H1 (cell line): ENCODE measurements at regions not wholly inside any gene's neighbourhood (a gene's known extent, or its start where the extent isn't known, plus 50 kb on each side); places are given as distances from the start of the nearest gene placed in this dataset.

Experiments used
- CTCF ChIA-PET: fragments of 300-600 bp; sonication (Branson Sonifier 250); formaldehyde crosslinking; loops from one replicate; lab custom pipeline; 2021; ENCODE audit not compliant: partially characterized antibody; lab: Charles Lee
- POLR2A ChIA-PET: fragments of 300-600 bp; sonication (Branson Sonifier 250); formaldehyde crosslinking; loops from one replicate; lab custom pipeline; 2021; ENCODE audit warnings: inconsistent platforms; ENCODE audit not compliant: partially characterized antibody; lab: Charles Lee
- DNase-seq, 2 experiments: peaks; one replicate each; pipeline versions ENCODE4 v3.0.0 to v3.0.0-alpha.2; 2010 to 2022; ENCODE audit warnings: low spot score in 2 of 2, low read depth in 1 of 2, mixed read lengths in 1 of 2
- FAIRE-seq: peaks from 2 replicates; lab custom pipeline; 2011; peaks lifted over from hg19 to GRCh38; lab: Jason Lieb, UNC
- H2AFZ ChIP-seq: 2 replicates; pipeline ENCODE4 v1.8.1; 2012; ENCODE audit warnings: low read length, inconsistent platforms
- H2AK5ac ChIP-seq: 2 replicates; pipeline ENCODE4 v1.6.1; 2013; ENCODE audit warnings: low read depth, low read length
- H2BK120ac ChIP-seq: replicated peaks from 2 replicates; pipeline ENCODE3; 2013; ENCODE audit warnings: low read depth, low read length, inconsistent platforms
- H2BK12ac ChIP-seq: 2 replicates; pipeline ENCODE4 v1.6.1; 2013; ENCODE audit warnings: low read depth, low read length
- H2BK15ac ChIP-seq: 2 replicates; pipeline ENCODE4 v1.6.1; 2013; ENCODE audit warnings: low read length
- H2BK20ac ChIP-seq: 2 replicates; pipeline ENCODE4 v1.6.1; 2013; ENCODE audit warnings: low read length
- H2BK5ac ChIP-seq: 2 replicates; pipeline ENCODE4 v1.6.1; 2013; ENCODE audit warnings: low read depth, low read length
- H3K14ac ChIP-seq: 2 replicates; pipeline ENCODE4 v1.6.1; 2013; ENCODE audit warnings: inconsistent platforms; ENCODE audit not compliant: insufficient read length
- H3K18ac ChIP-seq: 2 replicates; pipeline ENCODE4 v1.6.1; 2013; ENCODE audit warnings: low read length; ENCODE audit errors: extremely low read depth
- H3K23ac ChIP-seq: 2 replicates; pipeline ENCODE4 v1.6.1; 2013; ENCODE audit warnings: inconsistent platforms; ENCODE audit not compliant: insufficient read length
- H3K23me2 ChIP-seq: 2 replicates; pipeline ENCODE4 v1.6.1; 2013; ENCODE audit warnings: low read depth, low read length
- H3K27ac ChIP-seq: 2 replicates; pipeline ENCODE4 v1.6.1; 2011; ENCODE audit warnings: low read depth, low read length, inconsistent platforms
- H3K27me3 ChIP-seq, 4 experiments: replicated peaks in 1 of 4; 1 replicate in 1 of 4; 2 replicates in 3 of 4; pipeline versions ENCODE4 v1.6.1 to v1.8.1; 2011 to 2013; ENCODE audit warnings: low read length in 3 of 4, mild to moderate bottlenecking in 3 of 4, inconsistent platforms in 2 of 4, mixed read lengths in 2 of 4, moderate library complexity in 1 of 4; ENCODE audit not compliant: control insufficient read depth in 3 of 4, insufficient read depth in 3 of 4; ENCODE audit errors: extremely low read depth in 1 of 4
- H3K36me3 ChIP-seq, 4 experiments: 2 replicates each; pipeline versions ENCODE4 v1.6.1 to v1.8.1; 2011 to 2013; ENCODE audit warnings: mild to moderate bottlenecking in 4 of 4, low read length in 3 of 4, moderate library complexity in 2 of 4, control low read depth in 1 of 4, inconsistent platforms in 1 of 4; ENCODE audit not compliant: insufficient read depth in 4 of 4, control insufficient read depth in 2 of 4
- H3K4ac ChIP-seq: replicated peaks from 2 replicates; pipeline ENCODE3; 2013; ENCODE audit warnings: low read length, low read depth, mixed read lengths, inconsistent platforms; ENCODE audit not compliant: insufficient read length
- H3K4me1 ChIP-seq, 4 experiments: replicated peaks in 1 of 4; 1 replicate in 1 of 4; 2 replicates in 3 of 4; pipeline versions ENCODE4 v1.6.1 to v1.8.1; 2011 to 2013; ENCODE audit warnings: low read length in 3 of 4, inconsistent platforms in 2 of 4, mixed read lengths in 1 of 4; ENCODE audit not compliant: insufficient read depth in 4 of 4, control insufficient read depth in 3 of 4
- H3K4me2 ChIP-seq, 2 experiments: 2 replicates each; pipeline versions ENCODE4 v1.6.1 to v1.8.1; 2011 to 2013; ENCODE audit warnings: low read depth in 2 of 2, low read length in 2 of 2, control low read depth in 1 of 2, inconsistent platforms in 1 of 2, mild to moderate bottlenecking in 1 of 2; ENCODE audit not compliant: insufficient read depth in 1 of 2
- H3K4me3 ChIP-seq, 4 experiments: fragments of 200-600, 300-600 bp in 1 of 4; sonication (generic), shearing (Covaris generic), sonication (Bioruptor Twin) in 1 of 4; 2 replicates each; pipeline versions ENCODE4 v1.5.1 to v1.8.1; 2011 to 2016; ENCODE audit warnings: low read length in 4 of 4, low read depth in 3 of 4, control low read depth in 2 of 4, inconsistent platforms in 2 of 4, mild to moderate bottlenecking in 2 of 4, mixed read lengths in 1 of 4, moderate library complexity in 1 of 4; ENCODE audit not compliant: insufficient read depth in 2 of 4; ENCODE audit errors: extremely low read depth in 1 of 4
- H3K56ac ChIP-seq: replicated peaks from 2 replicates; pipeline ENCODE3; 2013; ENCODE audit warnings: low read depth, mild to moderate bottlenecking, mixed read lengths, low read length, inconsistent platforms; ENCODE audit not compliant: insufficient read length
- H3K79me1 ChIP-seq: 2 replicates; pipeline ENCODE4 v1.6.1; 2013; ENCODE audit warnings: low read depth, low read length, control low read depth
- H3K79me2 ChIP-seq, 2 experiments: 2 replicates each; pipeline versions ENCODE4 v1.6.1 to v1.8.1; 2012 to 2013; ENCODE audit warnings: low read length in 2 of 2, mild to moderate bottlenecking in 2 of 2, inconsistent platforms in 1 of 2; ENCODE audit not compliant: insufficient read depth in 2 of 2, control insufficient read depth in 1 of 2
- H3K9ac ChIP-seq, 4 experiments: replicated peaks in 1 of 4; 1 replicate in 1 of 4; 2 replicates in 3 of 4; pipeline versions ENCODE4 v1.6.1 to v1.8.1; 2011 to 2013; ENCODE audit warnings: low read depth in 3 of 4, low read length in 3 of 4, control low read depth in 2 of 4, mild to moderate bottlenecking in 2 of 4, moderate library complexity in 2 of 4, inconsistent platforms in 1 of 4; ENCODE audit errors: extremely low read depth in 1 of 4
- H3K9me3 ChIP-seq, 2 experiments: 2 replicates each; pipeline versions ENCODE4 v1.6.1 to v1.8.1; 2012 to 2013; ENCODE audit warnings: mild to moderate bottlenecking in 2 of 2, moderate library complexity in 2 of 2, control low read depth in 1 of 2, inconsistent platforms in 1 of 2, low read depth in 1 of 2, low read length in 1 of 2, mixed read lengths in 1 of 2; ENCODE audit not compliant: insufficient read depth in 2 of 2
- H4K20me1 ChIP-seq, 2 experiments: replicated peaks in 1 of 2; 2 replicates each; pipeline versions ENCODE3 to v1.8.1; 2011 to 2013; ENCODE audit warnings: inconsistent platforms in 2 of 2, low read length in 2 of 2, mild to moderate bottlenecking in 1 of 2; ENCODE audit not compliant: insufficient read depth in 2 of 2, control insufficient read depth in 1 of 2
- H4K5ac ChIP-seq: 2 replicates; pipeline ENCODE4 v1.6.1; 2013; ENCODE audit warnings: low read length, low read depth, mixed read lengths, inconsistent platforms; ENCODE audit not compliant: insufficient read length
- H4K8ac ChIP-seq: 2 replicates; pipeline ENCODE4 v1.8.0; 2013; ENCODE audit warnings: mild to moderate bottlenecking, moderate library complexity, low read length, inconsistent platforms; ENCODE audit not compliant: insufficient read depth; ENCODE audit errors: extremely low read depth
- H4K91ac ChIP-seq: replicated peaks from 2 replicates; pipeline ENCODE3; 2013; ENCODE audit warnings: low read length, mixed read lengths, inconsistent platforms; ENCODE audit not compliant: insufficient read length
- BACH1 ChIP-seq: IDR thresholded peaks from 2 replicates; pipeline ENCODE4 v1.6.1; 2012; ENCODE audit warnings: low read length, improper control_type of control experiment
- EZH2 ChIP-seq: fragments of 200-600 bp; sonication (generic); IDR thresholded peaks from 2 replicates; pipeline ENCODE4 v1.7.1; 2012; ENCODE audit warnings: low read depth, mild to moderate bottlenecking, moderate library complexity, low read length, inconsistent platforms; ENCODE audit not compliant: severe bottlenecking
- FOSL1 ChIP-seq: IDR thresholded peaks from 2 replicates; pipeline ENCODE4 v1.6.1; 2011; ENCODE audit warnings: mild to moderate bottlenecking, low read depth, low read length, moderate library complexity; ENCODE audit not compliant: insufficient read depth
- GABPA ChIP-seq: IDR thresholded peaks from 2 replicates; pipeline ENCODE4 v1.6.1; 2011; ENCODE audit warnings: mild to moderate bottlenecking, low read length, moderate library complexity, borderline replicate concordance; ENCODE audit not compliant: insufficient read depth
- POLR2A ChIP-seq, 2 experiments: IDR thresholded peaks; 1 replicate in 1 of 2; 2 replicates in 1 of 2; pipeline ENCODE4 v1.6.1; 2011; ENCODE audit warnings: low read depth in 2 of 2, low read length in 2 of 2, mild to moderate bottlenecking in 2 of 2; ENCODE audit errors: control extremely low read depth in 1 of 2
- RBBP5 ChIP-seq: IDR thresholded peaks from 2 replicates; pipeline ENCODE4 v1.7.1; 2012; ENCODE audit warnings: low read depth, mild to moderate bottlenecking, inconsistent platforms, low read length, moderate library complexity, borderline replicate concordance
- RNF2 ChIP-seq: fragments of 200-900, 300-1000 bp; sonication (generic); IDR thresholded peaks from 2 replicates; pipeline ENCODE4 v1.7.1; 2016; ENCODE audit warnings: borderline replicate concordance, low read depth, mild to moderate bottlenecking, antibody characterized with exemption, low read length; ENCODE audit not compliant: poor library complexity, severe bottlenecking; ENCODE audit errors: missing control alignments
- SIRT6 ChIP-seq: IDR thresholded peaks from one replicate; pipeline ENCODE4 v1.7.1; 2012; ENCODE audit warnings: low read length, inconsistent platforms
- SIX5 ChIP-seq: IDR thresholded peaks from 2 replicates; pipeline ENCODE4 v1.6.1; 2011; ENCODE audit warnings: mild to moderate bottlenecking, low read depth, low read length
- SP1 ChIP-seq: IDR thresholded peaks from 2 replicates; pipeline ENCODE4 v1.6.1; 2011; ENCODE audit warnings: low read depth, low read length
- TBP ChIP-seq: IDR thresholded peaks from 2 replicates; pipeline ENCODE4 v1.6.1; 2011; ENCODE audit warnings: low read depth, low read length, improper control_type of control experiment
- TEAD4 ChIP-seq: IDR thresholded peaks from 2 replicates; pipeline ENCODE4 v1.6.1; 2012; ENCODE audit warnings: low read depth, low read length, inconsistent platforms, mixed read lengths
- WGBS, 2 experiments: shearing (Covaris generic) in 1 of 2; methylation state at CpG; one replicate each; pipeline versions ENCODE4 v1.1.6 to v1.1.7; 2013 to 2015; ENCODE audit warnings: low lambda C conversion rate in 2 of 2, mixed read lengths in 2 of 2, inconsistent platforms in 1 of 2, low coverage in 1 of 2, missing lambda C conversion rate in 1 of 2; ENCODE audit not compliant: insufficient replicate concordance in 2 of 2, insufficient coverage in 1 of 2, insufficient read length in 1 of 2; ENCODE audit errors: extremely low coverage in 1 of 2, missing lambda C conversion rate in 1 of 2; 5-methylcytosine and 5-hydroxymethylcytosine counted together
- TF ChIP-seq, protein P1 (sequence below): IDR thresholded peaks from 2 replicates; pipeline ENCODE4 v1.6.1; 2011; ENCODE audit warnings: low read length, improper control_type of control experiment

DNA sequence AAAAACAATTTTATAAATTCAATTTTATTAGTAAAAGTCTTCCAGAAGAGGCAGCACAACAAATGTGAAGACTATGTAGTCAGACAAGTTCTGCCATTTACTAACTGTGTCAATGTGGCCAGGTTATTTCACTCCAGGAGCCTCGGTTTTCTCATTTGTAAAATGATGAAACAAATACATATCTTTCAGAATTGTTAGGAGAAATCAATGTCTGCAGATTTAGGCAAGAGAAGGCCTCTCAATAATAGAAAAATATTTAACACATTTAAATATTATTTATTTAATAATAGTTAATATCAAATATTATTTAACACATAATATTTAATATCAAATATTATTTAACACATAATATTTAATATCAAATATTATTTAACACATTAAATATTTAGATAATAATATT lies 75.6 kb upstream of the PTGFR start:
- no peaks in the 10 kb centered on the region for H3K36me3 ChIP-seq
- no peaks in the 10 kb centered on the region for H3K27me3 ChIP-seq
- H2AK5ac ChIP-seq = no peak overlapping the region
- H2BK120ac ChIP-seq = no peak overlapping the region
- H2BK15ac ChIP-seq = no peak overlapping the region
- no peak overlapping the region for H4K5ac ChIP-seq
- no peak overlapping the region for H4K8ac ChIP-seq
- H3K4me3 ChIP-seq = no peak overlapping the region
- H3K79me2 ChIP-seq = no peaks in the 10 kb centered on the region
- H2BK5ac ChIP-seq = no peak overlapping the region
- FAIRE-seq = no peak
- H3K23ac ChIP-seq = no peak overlapping the region
- ChIA-PET CTCF (no interaction called here), POLR2A (no interaction called here)
- H3K23me2 ChIP-seq = no peaks in the 10 kb centered on the region
- peaks cover 0 to 2% (median 0%) of the 10 kb centered on the region in 4 experiments; a peak in 2 of 7 replicates for H3K4me1 ChIP-seq
- no peak overlapping the region for H2BK20ac ChIP-seq
- no peaks in the 10 kb centered on the region for H3K79me1 ChIP-seq
- no peak overlapping the region for H3K27ac ChIP-seq
- H3K56ac ChIP-seq = no peak overlapping the region
- H3K9ac ChIP-seq = no peak overlapping the region
- no peak overlapping the region for H3K18ac ChIP-seq
- H4K20me1 ChIP-seq = no peaks in the 10 kb centered on the region
- H3K4me2 ChIP-seq = no peak overlapping the region
- no peak overlapping the region for H3K14ac ChIP-seq
- no peak overlapping the region for H2AFZ ChIP-seq
- WGBS, 2 experiments = 91% methylated on average over 1 of the region's 1 CpG; no CpG with 5 or more reads in 1 of the 2 experiments
- no peak for DNase-seq
- no peak overlapping the region for H4K91ac ChIP-seq
- peaks cover under 1 to 9% of the 10 kb centered on the region in 2 experiments; a peak in 2 of 4 replicates for H3K9me3 ChIP-seq
- H3K4ac ChIP-seq = no peak overlapping the region
- H2BK12ac ChIP-seq = no peak overlapping the region
- no peak for TF ChIP-seq TBP
- TF ChIP-seq FOSL1 = no peak
- no peak for TF ChIP-seq EZH2
- TF ChIP-seq BACH1 = no peak
- TF ChIP-seq GABPA = no peak
- TF ChIP-seq, protein P1, sequence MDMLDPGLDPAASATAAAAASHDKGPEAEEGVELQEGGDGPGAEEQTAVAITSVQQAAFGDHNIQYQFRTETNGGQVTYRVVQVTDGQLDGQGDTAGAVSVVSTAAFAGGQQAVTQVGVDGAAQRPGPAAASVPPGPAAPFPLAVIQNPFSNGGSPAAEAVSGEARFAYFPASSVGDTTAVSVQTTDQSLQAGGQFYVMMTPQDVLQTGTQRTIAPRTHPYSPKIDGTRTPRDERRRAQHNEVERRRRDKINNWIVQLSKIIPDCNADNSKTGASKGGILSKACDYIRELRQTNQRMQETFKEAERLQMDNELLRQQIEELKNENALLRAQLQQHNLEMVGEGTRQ = no peak
- TF ChIP-seq RBBP5 = no peak
- no peak for TF ChIP-seq SIX5
- TF ChIP-seq RNF2 = no peak
- no peak for TF ChIP-seq SP1
- TF ChIP-seq SIRT6 = no peak
- TF ChIP-seq TEAD4 = no peak
- TF ChIP-seq POLR2A (IDR thresholded peaks at IDR 0.05; ENCODE audit: control extremely low read depth in 1 of 2, low read depth in 2 of 2, low read length in 2 of 2) = no peak
